ENCODE measurements at regions not wholly inside any gene's neighbourhood (a gene's known extent, or its start where the extent isn't known, plus 50 kb on each side); places are given as distances from the start of the nearest gene placed in this dataset.

DNA sequence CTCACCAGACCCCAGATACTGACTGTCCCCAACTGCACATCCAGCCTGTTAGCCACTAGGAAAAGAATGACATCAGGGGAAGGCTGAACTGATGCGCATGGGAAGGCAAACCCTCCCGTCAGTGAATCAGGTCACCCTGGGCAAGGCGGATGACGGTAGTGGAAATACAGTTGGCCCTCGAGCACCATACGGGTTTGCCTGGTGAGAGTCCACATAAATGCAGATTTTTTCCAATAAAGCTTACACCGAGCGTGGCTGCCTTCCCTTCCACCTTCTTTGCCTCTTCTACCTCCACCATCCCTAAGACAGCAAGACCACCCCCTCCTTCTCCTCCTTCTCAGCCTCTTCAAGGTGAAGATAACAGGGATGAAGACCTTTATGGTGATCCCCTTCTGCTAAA lies 236.1 kb upstream of the TNRC6C start:
- TF ChIP-seq, protein P1, sequence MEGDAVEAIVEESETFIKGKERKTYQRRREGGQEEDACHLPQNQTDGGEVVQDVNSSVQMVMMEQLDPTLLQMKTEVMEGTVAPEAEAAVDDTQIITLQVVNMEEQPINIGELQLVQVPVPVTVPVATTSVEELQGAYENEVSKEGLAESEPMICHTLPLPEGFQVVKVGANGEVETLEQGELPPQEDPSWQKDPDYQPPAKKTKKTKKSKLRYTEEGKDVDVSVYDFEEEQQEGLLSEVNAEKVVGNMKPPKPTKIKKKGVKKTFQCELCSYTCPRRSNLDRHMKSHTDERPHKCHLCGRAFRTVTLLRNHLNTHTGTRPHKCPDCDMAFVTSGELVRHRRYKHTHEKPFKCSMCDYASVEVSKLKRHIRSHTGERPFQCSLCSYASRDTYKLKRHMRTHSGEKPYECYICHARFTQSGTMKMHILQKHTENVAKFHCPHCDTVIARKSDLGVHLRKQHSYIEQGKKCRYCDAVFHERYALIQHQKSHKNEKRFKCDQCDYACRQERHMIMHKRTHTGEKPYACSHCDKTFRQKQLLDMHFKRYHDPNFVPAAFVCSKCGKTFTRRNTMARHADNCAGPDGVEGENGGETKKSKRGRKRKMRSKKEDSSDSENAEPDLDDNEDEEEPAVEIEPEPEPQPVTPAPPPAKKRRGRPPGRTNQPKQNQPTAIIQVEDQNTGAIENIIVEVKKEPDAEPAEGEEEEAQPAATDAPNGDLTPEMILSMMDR (IDR thresholded peaks at IDR 0.05) = no peak
- no peak for TF ChIP-seq POLR2A (IDR thresholded peaks at IDR 0.05)
